Gastrocnemius medialis (tissue), 4 donors: ENCODE measurements at regions not wholly inside any gene's neighbourhood (a gene's known extent, or its start where the extent isn't known, plus 50 kb on each side); places are given as distances from the start of the nearest gene placed in this dataset.

Experiments
- ATAC-seq, 2 donors: fragments of 150-250 bp; one replicate each; pipeline ENCODE4 v1.9.1; 2016
- DNase-seq, 2 donors: peaks; one replicate each; pipeline ENCODE4 v3.0.0-alpha.2; 2019
- H3K27ac ChIP-seq, 4 donors: fragments of 200-600 bp; sonication (generic); 1 replicate in 1 of 4; 2 replicates in 3 of 4; pipeline ENCODE4 v1.5.1; 2016 to 2018; ENCODE audit warnings: mild to moderate bottlenecking in 2 of 4, moderate library complexity in 1 of 4
- H3K27me3 ChIP-seq, 3 donors: fragments of 200-600 bp; sonication (generic) in 2 of 3; 1 replicate in 1 of 3; 2 replicates in 2 of 3; pipeline versions ENCODE4 v1.5.1 to v1.6.0; 2016 to 2019; ENCODE audit warnings: mild to moderate bottlenecking in 1 of 3, moderate library complexity in 1 of 3
- H3K36me3 ChIP-seq, 2 donors: fragments of 200-600 bp; sonication (generic) in 1 of 2; one replicate each; pipeline ENCODE4 v1.5.1; 2017 to 2018
- H3K4me1 ChIP-seq, 2 donors: fragments of 200-600 bp; sonication (generic) in 1 of 2; one replicate each; pipeline ENCODE4 v1.5.1; 2016 to 2017; ENCODE audit warnings: mild to moderate bottlenecking in 2 of 2
- H3K4me3 ChIP-seq, 4 donors: fragments of 200-600 bp; sonication (generic) in 3 of 4; 1 replicate in 1 of 4; 2 replicates in 3 of 4; pipeline ENCODE4 v1.5.1; 2016 to 2019; ENCODE audit warnings: mild to moderate bottlenecking in 2 of 4
- H3K9me3 ChIP-seq, 3 donors: fragments of 200-600 bp; sonication (generic) in 2 of 3; 1 replicate in 1 of 3; 2 replicates in 2 of 3; pipeline ENCODE4 v1.5.1; 2016 to 2019
- CTCF ChIP-seq, 5 experiments: fragments of 450-650 bp in 3 of 5; fragments of 200-600 bp in 2 of 5; sonication (generic) in 2 of 5; IDR thresholded peaks in 4 of 5; conservative IDR thresholded peaks in 1 of 5; 1 replicate in 4 of 5; 2 replicates in 1 of 5; pipeline ENCODE4 v1.5.1; 2016 to 2019; ENCODE audit warnings: antibody characterized with exemption in 5 of 5, mild to moderate bottlenecking in 3 of 5, moderate library complexity in 3 of 5
- POLR2A ChIP-seq, 2 donors: fragments of 450-650 bp; IDR thresholded peaks; one replicate each; pipeline ENCODE4 v1.6.1; 2017; ENCODE audit warnings: antibody characterized with exemption in 2 of 2, mild to moderate bottlenecking in 2 of 2, moderate library complexity in 2 of 2
- in situ Hi-C, 4 donors: fragments of 200-750 bp; cut with MboI; loops; one replicate each; pipeline versions ENCODE4 v1.15.0 to v1.8.0; 2017; ENCODE audit warnings: low sequenced_read_pairs in 4 of 4
- intact Hi-C: fragments of 100-400 bp; cut with DNase I; formaldehyde crosslinking; loops from one replicate; pipeline ENCODE4 v1.15.1; 2023; ENCODE audit warnings: low total_unique reads

GRCh38 chr17:410543-411401, 58.2 kb upstream of the RPH3AL start:
- H3K36me3 ChIP-seq: peaks cover 0 to 9% of the 10 kb centered on the region in 2 donors
- intact Hi-C loops (loop anchor here (5.0 kb wide), 1 partner anchor 587 kb away; the partner anchor contains the start of gene TIMM22), in situ Hi-C loops (no loop called here)
- H3K9me3 ChIP-seq: no peaks in the 10 kb centered on the region
- H3K4me3 ChIP-seq: peak overlapping the region; percentile 70 to 94 (median 82)
- no peak for TF ChIP-seq CTCF (IDR thresholded peaks at IDR 0.05 in 4 of 5, conservative IDR thresholded peaks at IDR 0.05 in 1 of 5)
- TF ChIP-seq POLR2A (IDR thresholded peaks at IDR 0.05): no peak
- ATAC-seq (peak in 1 of 2 donors; percentile 1), DNase-seq (no peak)
- H3K27me3 ChIP-seq: no peaks in the 10 kb centered on the region
- peaks cover 13 to 14% of the 10 kb centered on the region in 2 donors for H3K4me1 ChIP-seq
- H3K27ac ChIP-seq: peak overlapping the region; percentile 39 to 76 (median 65)

- Histone ChIP-seq H3K4me3 (peak overlapping the region; percentile 70 to 94 (median 82)), H3K27me3 (no peaks in the 10 kb centered on the region), H3K36me3 (peaks cover 0 to 9% of the 10 kb centered on the region in 2 donors), H3K9me3 (no peaks in the 10 kb centered on the region), H3K27ac (peak overlapping the region; percentile 70 to 80 (median 72)), H3K4me1 (peaks cover 13 to 14% of the 10 kb centered on the region in 2 donors)
- DNase-seq (peak; percentile 99), ATAC-seq (peak; percentile 97 to 98)
- intact Hi-C loops: loop anchor here (5.0 kb wide), 2 partner anchors 263 to 587 kb away; partner anchors contain the start of gene TIMM22
- in situ Hi-C loops: no loop called here
- TF ChIP-seq POLR2A (IDR thresholded peaks at IDR 0.05): peak in 1 of 2 donors; percentile 49
- no peak for TF ChIP-seq CTCF (IDR thresholded peaks at IDR 0.05 in 4 of 5, conservative IDR thresholded peaks at IDR 0.05 in 1 of 5)
These were observed 57.4 kb upstream of the RPH3AL start for GRCh38 chr17:409848-410542.

- no peak for DNase-seq
- peak overlapping the region; percentile 32 to 70 (median 54) for H3K4me3 ChIP-seq
These were observed 56.8 kb upstream of the RPH3AL start for GRCh38 chr17:409308-409847.

More at GRCh38 chr17:409308-409847, 56.8 kb upstream of the RPH3AL start:
- TF ChIP-seq POLR2A (IDR thresholded peaks at IDR 0.05) (no peak), CTCF (IDR thresholded peaks at IDR 0.05 in 4 of 5, conservative IDR thresholded peaks at IDR 0.05 in 1 of 5) (no peak)
- H3K4me1 ChIP-seq: peaks cover 13 to 14% of the 10 kb centered on the region in 2 donors
- in situ Hi-C loops: no loop called here
- intact Hi-C loops: loop anchor here (5.0 kb wide), 1 partner anchor 262 kb away; no protein-coding TSS in a partner anchor
- no peaks in the 10 kb centered on the region for H3K9me3 ChIP-seq
- ATAC-seq: no peak
- H3K36me3 ChIP-seq: peaks cover 0 to 7% of the 10 kb centered on the region in 2 donors
- peak overlapping the region; percentile 58 to 80 (median 72) for H3K27ac ChIP-seq
- H3K27me3 ChIP-seq: no peaks in the 10 kb centered on the region
